ENCODE measurements at regions not wholly inside any gene's neighbourhood (a gene's known extent, or its start where the extent isn't known, plus 50 kb on each side); places are given as distances from the start of the nearest gene placed in this dataset.

- TF ChIP-seq, protein P1, sequence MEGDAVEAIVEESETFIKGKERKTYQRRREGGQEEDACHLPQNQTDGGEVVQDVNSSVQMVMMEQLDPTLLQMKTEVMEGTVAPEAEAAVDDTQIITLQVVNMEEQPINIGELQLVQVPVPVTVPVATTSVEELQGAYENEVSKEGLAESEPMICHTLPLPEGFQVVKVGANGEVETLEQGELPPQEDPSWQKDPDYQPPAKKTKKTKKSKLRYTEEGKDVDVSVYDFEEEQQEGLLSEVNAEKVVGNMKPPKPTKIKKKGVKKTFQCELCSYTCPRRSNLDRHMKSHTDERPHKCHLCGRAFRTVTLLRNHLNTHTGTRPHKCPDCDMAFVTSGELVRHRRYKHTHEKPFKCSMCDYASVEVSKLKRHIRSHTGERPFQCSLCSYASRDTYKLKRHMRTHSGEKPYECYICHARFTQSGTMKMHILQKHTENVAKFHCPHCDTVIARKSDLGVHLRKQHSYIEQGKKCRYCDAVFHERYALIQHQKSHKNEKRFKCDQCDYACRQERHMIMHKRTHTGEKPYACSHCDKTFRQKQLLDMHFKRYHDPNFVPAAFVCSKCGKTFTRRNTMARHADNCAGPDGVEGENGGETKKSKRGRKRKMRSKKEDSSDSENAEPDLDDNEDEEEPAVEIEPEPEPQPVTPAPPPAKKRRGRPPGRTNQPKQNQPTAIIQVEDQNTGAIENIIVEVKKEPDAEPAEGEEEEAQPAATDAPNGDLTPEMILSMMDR (IDR thresholded peaks at IDR 0.05) = no peak
- no peak for TF ChIP-seq POLR2A (IDR thresholded peaks at IDR 0.05)
Measured at GRCh38 chr4:153146961-153147360, 57.3 kb upstream of the TRIM2 start.

Data from esophagus squamous epithelium (tissue), 4 donors.